ENCODE measurements at regions not wholly inside any gene's neighbourhood (a gene's known extent, or its start where the extent isn't known, plus 50 kb on each side); places are given as distances from the start of the nearest gene placed in this dataset.

DNA sequence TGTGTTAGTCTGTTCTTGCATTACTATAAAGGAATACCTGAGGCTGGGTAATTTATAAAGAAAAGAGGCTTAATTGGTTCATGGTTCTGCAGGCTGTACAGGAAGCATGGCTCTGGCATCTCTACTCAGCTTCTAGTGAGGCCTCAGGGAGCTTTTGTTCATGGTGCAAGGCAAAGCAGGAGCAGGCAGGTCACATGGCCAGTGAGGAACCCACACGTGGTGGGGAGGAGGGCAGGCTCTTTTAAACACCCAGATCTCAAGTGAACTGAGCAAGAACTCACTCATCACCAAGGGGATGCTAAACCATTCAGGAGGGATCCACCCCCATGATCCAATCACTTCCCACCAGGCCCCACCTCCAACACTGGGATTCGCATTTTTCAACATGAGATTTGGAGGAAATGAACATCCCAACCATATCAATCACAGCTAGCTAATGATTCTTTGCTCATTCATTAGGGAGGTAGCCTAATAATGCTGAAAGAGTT is 51.4 kb upstream of the RAP1A start:
- Histone ChIP-seq H3K27me3 (ENCODE audit: control insufficient read depth, insufficient read depth, low read length) (no peaks in the 10 kb centered on the region), H3K4me3 (ENCODE audit: low read depth, low read length) (no peak overlapping the region), H3K36me3 (ENCODE audit: control insufficient read depth, insufficient read depth, low read length) (no peaks in the 10 kb centered on the region)
- no peak for DNase-seq (ENCODE audit: low read depth)
- TF ChIP-seq, protein P1, sequence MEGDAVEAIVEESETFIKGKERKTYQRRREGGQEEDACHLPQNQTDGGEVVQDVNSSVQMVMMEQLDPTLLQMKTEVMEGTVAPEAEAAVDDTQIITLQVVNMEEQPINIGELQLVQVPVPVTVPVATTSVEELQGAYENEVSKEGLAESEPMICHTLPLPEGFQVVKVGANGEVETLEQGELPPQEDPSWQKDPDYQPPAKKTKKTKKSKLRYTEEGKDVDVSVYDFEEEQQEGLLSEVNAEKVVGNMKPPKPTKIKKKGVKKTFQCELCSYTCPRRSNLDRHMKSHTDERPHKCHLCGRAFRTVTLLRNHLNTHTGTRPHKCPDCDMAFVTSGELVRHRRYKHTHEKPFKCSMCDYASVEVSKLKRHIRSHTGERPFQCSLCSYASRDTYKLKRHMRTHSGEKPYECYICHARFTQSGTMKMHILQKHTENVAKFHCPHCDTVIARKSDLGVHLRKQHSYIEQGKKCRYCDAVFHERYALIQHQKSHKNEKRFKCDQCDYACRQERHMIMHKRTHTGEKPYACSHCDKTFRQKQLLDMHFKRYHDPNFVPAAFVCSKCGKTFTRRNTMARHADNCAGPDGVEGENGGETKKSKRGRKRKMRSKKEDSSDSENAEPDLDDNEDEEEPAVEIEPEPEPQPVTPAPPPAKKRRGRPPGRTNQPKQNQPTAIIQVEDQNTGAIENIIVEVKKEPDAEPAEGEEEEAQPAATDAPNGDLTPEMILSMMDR (IDR thresholded peaks at IDR 0.05; ENCODE audit: insufficient read depth, low read length, poor library complexity, severe bottlenecking), result no peak

All from kidney epithelial cell (primary cell).